ENCODE measurements at regions not wholly inside any gene's neighbourhood (a gene's known extent, or its start where the extent isn't known, plus 50 kb on each side); places are given as distances from the start of the nearest gene placed in this dataset.
"Not testable (repeated sequence)": the region's sequence is repeated elsewhere in the genome, so short reads cannot be mapped to it uniquely, and the experiment has no call there.

- no peaks in the 10 kb centered on the region for H3K4me1 ChIP-seq (ENCODE audit: control insufficient read depth in 1 of 2, low read depth in 2 of 2)
- TF ChIP-seq, protein P1, sequence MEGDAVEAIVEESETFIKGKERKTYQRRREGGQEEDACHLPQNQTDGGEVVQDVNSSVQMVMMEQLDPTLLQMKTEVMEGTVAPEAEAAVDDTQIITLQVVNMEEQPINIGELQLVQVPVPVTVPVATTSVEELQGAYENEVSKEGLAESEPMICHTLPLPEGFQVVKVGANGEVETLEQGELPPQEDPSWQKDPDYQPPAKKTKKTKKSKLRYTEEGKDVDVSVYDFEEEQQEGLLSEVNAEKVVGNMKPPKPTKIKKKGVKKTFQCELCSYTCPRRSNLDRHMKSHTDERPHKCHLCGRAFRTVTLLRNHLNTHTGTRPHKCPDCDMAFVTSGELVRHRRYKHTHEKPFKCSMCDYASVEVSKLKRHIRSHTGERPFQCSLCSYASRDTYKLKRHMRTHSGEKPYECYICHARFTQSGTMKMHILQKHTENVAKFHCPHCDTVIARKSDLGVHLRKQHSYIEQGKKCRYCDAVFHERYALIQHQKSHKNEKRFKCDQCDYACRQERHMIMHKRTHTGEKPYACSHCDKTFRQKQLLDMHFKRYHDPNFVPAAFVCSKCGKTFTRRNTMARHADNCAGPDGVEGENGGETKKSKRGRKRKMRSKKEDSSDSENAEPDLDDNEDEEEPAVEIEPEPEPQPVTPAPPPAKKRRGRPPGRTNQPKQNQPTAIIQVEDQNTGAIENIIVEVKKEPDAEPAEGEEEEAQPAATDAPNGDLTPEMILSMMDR (IDR thresholded peaks at IDR 0.05): no peak
- H3K9me3 ChIP-seq: no peaks in the 10 kb centered on the region
- H3K4me3 ChIP-seq: no peak overlapping the region
- ATAC-seq (ENCODE audit: insufficient number of reproducible peaks, low FRiP score, low read depth): no peak
- no peaks in the 10 kb centered on the region for H3K36me3 ChIP-seq
- H3K27me3 ChIP-seq (replicated peaks; ENCODE audit: insufficient read depth): no peaks in the 10 kb centered on the region
- no peak for DNase-seq (ENCODE audit: low spot score)
- H3K27ac ChIP-seq: no peak overlapping the region
Observed at GRCh38 chr2:16099326-16099725, 159.0 kb downstream of the MYCN start.

DNA sequence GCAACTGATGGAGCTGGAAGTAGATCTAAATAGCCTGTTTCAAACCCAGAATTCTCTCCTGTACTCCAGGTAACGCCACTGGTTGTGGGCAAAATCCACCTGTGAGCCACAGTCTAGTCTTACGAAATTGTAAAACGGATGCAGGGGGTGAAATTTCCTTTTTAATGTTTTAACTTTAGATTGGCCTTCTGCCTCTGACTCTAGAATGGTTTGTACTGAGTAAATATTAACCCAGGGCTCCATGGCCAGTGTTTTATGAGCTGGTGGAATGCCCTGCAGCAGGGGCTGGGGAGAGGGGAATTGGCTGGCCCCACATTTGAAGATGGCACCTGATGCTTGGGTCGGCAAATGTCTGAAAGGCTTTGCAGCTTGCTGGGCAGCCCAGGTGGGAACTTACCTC, 156.6 kb downstream of the MYCN start:
- Histone ChIP-seq H3K36me3 (no peaks in the 10 kb centered on the region), H3K4me3 (no peak overlapping the region), H3K27ac (no peak overlapping the region), H3K9me3 (no peaks in the 10 kb centered on the region), H3K27me3 (replicated peaks; ENCODE audit: insufficient read depth) (no peaks in the 10 kb centered on the region), H3K4me1 (ENCODE audit: control insufficient read depth in 1 of 2, low read depth in 2 of 2) (no peaks in the 10 kb centered on the region)
- TF ChIP-seq, protein P1 (IDR thresholded peaks at IDR 0.05): no peak
- no peak for ATAC-seq (ENCODE audit: insufficient number of reproducible peaks, low FRiP score, low read depth)
- no peak for DNase-seq (ENCODE audit: low spot score)

GRCh38 chr2:16095483-16095882, 155.1 kb downstream of the MYCN start:
- ATAC-seq (ENCODE audit: insufficient number of reproducible peaks, low FRiP score, low read depth); H3K36me3 ChIP-seq; H3K27ac ChIP-seq; H3K4me3 ChIP-seq; DNase-seq (ENCODE audit: low spot score); H3K4me1 ChIP-seq (ENCODE audit: control insufficient read depth in 1 of 2, low read depth in 2 of 2); H3K9me3 ChIP-seq; H3K27me3 ChIP-seq (replicated peaks; ENCODE audit: insufficient read depth): not testable (repeated sequence)

DNA sequence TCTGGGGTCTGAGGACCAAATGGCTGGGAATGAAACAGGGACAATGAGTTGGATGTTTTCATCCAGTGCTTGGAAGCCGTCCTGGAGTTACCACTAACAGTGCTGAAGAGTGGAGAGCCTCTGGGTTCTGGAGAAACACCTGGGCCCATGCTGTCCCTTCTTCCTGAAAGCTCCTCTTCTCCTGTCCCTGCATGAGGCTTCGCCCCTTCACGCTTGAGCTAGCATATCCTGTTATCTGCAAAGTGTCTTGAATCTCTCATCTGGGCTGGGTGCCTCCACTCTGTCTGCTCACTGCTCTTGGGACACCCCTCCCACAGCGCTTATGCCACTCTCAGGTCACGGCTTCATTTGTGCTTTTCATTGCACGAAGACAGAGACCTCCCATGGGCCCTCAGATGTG, 154.5 kb downstream of the MYCN start:
- TF ChIP-seq, protein P1 (IDR thresholded peaks at IDR 0.05): no peak
- ATAC-seq (ENCODE audit: insufficient number of reproducible peaks, low FRiP score, low read depth) (no peak), DNase-seq (ENCODE audit: low spot score) (no peak)

GRCh38 chr2:16093639-16094529, 153.5 kb downstream of the MYCN start:
- no peak overlapping the region for H3K27ac ChIP-seq
- H3K27me3 ChIP-seq (replicated peaks; ENCODE audit: insufficient read depth): no peaks in the 10 kb centered on the region
- H3K9me3 ChIP-seq: no peaks in the 10 kb centered on the region
- no peak overlapping the region for H3K4me3 ChIP-seq
- ATAC-seq (ENCODE audit: insufficient number of reproducible peaks, low FRiP score, low read depth) (no peak), DNase-seq (ENCODE audit: low spot score) (no peak)
- H3K36me3 ChIP-seq: no peaks in the 10 kb centered on the region
- no peaks in the 10 kb centered on the region for H3K4me1 ChIP-seq (ENCODE audit: control insufficient read depth in 1 of 2, low read depth in 2 of 2)
- TF ChIP-seq, protein P1 (IDR thresholded peaks at IDR 0.05): no peak

More for the DNA sequence above, 154.5 kb downstream of the MYCN start:
- Histone ChIP-seq H3K9me3 (no peaks in the 10 kb centered on the region), H3K4me1 (ENCODE audit: control insufficient read depth in 1 of 2, low read depth in 2 of 2) (no peaks in the 10 kb centered on the region), H3K27me3 (replicated peaks; ENCODE audit: insufficient read depth) (no peaks in the 10 kb centered on the region), H3K36me3 (no peaks in the 10 kb centered on the region), H3K4me3 (no peak overlapping the region), H3K27ac (no peak overlapping the region)
